Endometrium (tissue), 2 donors: ENCODE measurements at regions not wholly inside any gene's neighbourhood (a gene's known extent, or its start where the extent isn't known, plus 50 kb on each side); places are given as distances from the start of the nearest gene placed in this dataset.
"Not testable (repeated sequence)": the region's sequence is repeated elsewhere in the genome, so short reads cannot be mapped to it uniquely, and the experiment has no call there.

Experiments
- FAIRE-seq: peaks from 2 replicates; lab custom pipeline; 2012; peaks lifted over from hg19 to GRCh38; lab: Jason Lieb, UNC
- donor health status: control.
- donor health status: control.

- FAIRE-seq = no peak
Measured at GRCh38 chr9:100639854-100640253, 62.0 kb downstream of the CAVIN4 start.

DNA sequence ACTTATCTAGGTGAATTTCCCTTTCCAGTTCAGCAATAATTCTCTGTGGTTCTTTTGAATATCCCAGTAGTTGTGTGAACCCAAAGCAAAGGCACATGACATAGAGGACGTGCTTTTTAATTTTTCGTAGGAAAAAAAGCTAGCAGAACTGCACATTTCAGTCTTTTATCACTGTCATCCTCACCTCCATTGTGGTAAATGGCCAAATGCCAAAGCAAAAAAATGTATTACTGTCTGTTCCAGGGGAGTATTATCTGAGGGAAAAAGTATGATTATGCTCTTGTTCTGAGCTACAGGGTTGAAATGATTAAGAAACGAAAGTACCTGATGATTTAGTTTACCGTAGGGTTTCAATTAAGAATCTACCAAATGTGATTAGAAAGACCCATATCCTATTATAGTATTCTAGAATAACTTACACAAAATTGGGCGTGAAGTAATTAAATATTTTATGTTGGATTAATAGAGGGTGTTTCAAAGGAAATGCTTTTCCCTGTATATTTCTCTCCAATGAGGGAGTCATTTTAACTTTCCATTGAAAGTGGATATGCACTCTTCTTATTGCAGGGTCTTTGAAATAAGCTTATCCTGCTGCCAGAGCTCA lies 62.7 kb downstream of the CAVIN4 start:
- FAIRE-seq = no peak

GRCh38 chr9:100641166-100641565 lies 63.3 kb downstream of the CAVIN4 start:
- FAIRE-seq = no peak

DNA sequence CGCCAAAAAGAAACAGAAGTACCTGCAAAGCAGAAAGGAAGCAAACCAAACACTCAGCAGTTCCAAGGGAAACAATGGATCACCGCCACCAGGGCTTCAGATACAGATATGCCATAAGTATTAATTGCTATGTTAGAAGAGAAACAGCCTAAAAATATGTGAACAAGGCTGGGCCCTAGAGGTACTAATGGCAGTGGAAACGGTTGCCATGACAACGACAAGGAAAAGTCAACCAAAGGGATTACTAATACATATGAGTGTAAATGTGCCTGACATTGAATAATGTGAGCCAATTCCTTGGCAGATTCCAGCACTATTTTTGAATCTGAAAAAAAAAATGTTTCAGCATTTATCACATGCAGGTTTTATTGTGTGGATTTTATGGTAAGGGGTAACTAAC lies 75.0 kb downstream of the CAVIN4 start:
- no peak for FAIRE-seq

- FAIRE-seq = no peak
Measured at GRCh38 chr9:100653643-100654334, 75.9 kb downstream of the CAVIN4 start.

DNA sequence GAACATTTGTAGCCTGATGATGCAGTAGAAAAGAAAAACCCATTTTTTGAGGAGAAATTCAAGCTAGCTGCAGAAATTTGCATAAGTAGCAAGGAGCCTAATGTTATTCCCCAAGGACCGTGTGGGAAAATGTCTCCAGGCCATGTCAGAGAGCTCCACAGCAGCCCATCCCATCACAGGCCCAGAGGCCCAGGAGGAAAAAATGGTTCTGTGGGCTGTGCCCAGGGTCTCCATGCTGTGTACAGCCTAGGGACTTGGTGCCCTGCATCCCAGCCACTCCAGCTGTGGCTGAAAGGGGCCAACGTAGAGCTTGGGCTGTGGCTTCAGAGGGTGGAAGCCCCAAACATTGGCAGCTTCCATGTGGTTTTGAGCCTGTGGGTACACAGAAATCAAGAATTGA lies 79.0 kb downstream of the CAVIN4 start:
- not testable (repeated sequence) for FAIRE-seq

DNA sequence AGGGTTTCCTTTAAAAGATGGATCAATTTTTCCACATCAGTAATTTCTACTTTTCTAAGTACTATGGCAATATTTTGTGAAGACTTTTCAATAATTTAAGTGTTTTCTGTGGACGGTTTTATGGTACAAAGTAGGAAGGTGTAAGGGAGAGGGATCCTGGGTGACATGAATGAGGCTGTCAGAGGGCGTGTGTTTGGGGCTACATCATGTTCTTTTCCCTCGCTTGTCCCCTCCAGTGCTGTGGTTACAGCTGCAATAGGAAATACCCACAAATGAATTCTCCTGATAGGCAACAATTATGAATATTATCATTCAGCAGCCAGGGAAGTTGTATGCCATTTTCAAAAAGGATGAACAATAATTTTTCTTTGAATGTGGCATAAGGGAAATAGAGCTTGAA lies 83.8 kb downstream of the CAVIN4 start:
- FAIRE-seq = no peak

DNA sequence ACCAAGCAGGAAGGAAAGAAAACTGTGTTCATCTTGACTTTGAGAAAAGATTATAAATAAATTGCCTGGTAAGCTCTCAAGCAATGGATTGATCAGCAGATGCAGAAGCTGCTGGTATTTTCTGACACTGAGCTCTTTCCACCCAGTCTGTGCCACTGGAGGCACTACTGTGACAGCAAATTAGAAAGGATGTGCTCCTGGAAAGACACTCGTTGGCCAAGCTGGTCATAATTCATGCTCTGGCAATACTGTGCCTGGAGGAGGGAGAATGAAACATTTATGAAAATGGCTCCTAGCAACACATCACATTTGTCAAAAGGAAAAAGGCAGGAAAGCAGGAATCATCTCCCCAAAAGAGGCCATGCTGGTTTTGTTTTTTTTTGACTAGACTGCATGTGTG lies 84.2 kb downstream of the CAVIN4 start:
- no peak for FAIRE-seq

- FAIRE-seq = no peak
Measured at GRCh38 chr9:100667448-100667847, 89.6 kb downstream of the CAVIN4 start.

DNA sequence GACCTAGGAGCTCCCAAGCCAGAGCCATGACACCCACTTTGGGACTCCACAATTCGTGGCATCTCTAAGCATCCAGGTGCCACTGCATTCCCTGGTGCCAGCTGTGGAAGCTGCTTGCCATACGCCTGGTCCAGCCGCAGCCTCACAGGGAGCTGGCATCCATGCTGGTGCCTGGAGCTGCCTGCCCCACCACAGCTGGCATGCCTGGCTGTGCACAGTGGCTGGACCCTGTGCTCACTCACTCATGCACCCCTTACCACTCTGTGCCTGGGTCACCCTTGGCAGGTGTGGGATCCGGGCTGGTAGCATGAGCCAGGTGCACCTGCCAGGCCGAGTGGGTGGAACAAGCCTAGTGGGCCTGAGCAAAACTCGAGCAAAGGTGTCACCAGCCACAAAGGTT lies 90.1 kb downstream of the CAVIN4 start:
- FAIRE-seq = no peak

DNA sequence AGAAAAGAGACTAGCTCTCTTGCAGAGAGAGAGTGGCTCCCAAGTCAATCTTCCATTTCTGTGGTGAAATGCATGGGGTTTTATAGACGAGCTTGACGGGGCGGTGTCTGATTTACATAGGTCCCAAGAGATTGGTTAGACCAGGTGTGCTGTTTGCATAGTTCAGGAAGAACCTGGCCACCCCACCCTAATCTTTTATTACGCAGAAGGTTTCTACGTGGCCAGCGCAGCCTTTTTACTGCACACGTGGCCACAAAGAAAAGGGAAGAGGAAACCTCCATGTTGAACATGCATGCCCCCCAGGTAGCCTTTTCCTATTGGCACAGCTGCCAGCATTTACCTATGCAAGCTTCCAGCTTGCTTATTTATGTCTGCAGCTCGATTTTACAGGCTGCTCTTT lies 92.1 kb downstream of the CAVIN4 start:
- no peak for FAIRE-seq

DNA sequence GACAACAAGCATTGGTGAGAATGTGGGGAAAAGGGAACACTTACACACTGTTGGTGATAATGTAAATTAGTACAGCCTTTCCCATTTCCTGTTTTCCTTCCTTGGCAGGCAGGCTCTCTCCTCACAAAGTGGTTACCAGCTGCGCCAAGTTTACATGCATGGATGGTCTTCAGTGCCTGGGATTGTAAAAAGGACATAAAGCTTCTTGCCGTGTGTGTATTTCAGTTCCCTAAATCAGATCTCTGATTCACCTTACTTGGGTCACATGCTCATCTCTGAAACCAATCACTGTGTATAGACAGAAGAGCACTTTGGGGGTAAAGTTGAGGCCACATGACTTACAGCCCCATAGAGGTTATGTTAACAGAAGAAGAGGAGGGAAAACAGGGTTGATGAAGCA lies 92.8 kb downstream of the CAVIN4 start:
- FAIRE-seq = no peak

GRCh38 chr9:100671898-100672297 lies 94.0 kb downstream of the CAVIN4 start:
- FAIRE-seq = no peak

GRCh38 chr9:100673249-100673648 lies 95.4 kb downstream of the CAVIN4 start:
- no peak for FAIRE-seq

DNA sequence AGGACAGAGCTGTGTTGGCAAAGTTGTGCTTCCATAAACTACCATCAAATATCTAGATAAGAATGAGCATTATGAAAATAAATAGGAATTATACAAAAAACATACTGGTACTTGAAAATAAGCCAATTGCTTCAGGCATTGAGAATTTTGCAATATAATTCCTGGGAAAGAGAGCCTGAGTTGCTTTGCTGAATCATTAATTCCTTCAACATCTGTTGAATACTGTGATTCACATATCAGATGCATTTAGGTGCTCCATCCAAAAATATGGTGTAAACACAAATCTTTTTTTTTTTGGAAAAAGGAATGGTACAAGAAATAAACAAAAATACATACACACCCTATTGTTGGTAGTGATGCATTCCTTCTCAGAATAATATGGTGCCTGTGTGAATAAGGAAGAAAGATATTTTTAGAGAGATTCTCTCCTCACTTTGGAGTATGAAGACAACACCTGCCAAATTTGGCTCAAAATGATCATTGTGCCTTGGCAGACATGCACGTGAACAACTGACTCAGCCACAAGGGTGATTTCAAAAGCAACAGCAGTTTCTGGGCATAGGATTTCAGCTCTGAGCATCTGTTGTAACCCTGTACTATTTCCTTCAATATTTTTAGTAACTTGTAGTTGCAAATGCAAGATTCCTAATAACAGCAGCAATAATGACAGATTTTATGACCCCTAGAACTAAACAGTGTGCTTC lies 96.7 kb downstream of the CAVIN4 start:
- FAIRE-seq = no peak

DNA sequence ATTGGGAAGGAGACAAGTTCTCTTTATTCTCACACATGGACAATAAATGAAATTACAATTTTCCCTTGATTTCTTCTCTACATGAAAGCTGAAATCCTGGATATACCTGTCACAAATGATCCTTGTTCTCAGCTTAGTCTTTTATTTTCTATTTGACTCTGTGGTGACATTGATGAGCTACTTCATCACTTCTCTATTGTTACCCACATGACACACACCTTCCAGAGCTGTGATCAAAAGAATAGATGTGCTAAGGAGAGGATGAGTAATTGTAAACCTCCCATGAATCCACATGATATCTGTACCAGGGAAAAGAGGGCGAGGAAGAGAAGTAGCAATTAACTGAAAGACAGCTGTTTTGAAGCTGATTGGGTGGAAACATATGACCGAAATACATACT lies 102.0 kb downstream of the CAVIN4 start:
- no peak for FAIRE-seq

DNA sequence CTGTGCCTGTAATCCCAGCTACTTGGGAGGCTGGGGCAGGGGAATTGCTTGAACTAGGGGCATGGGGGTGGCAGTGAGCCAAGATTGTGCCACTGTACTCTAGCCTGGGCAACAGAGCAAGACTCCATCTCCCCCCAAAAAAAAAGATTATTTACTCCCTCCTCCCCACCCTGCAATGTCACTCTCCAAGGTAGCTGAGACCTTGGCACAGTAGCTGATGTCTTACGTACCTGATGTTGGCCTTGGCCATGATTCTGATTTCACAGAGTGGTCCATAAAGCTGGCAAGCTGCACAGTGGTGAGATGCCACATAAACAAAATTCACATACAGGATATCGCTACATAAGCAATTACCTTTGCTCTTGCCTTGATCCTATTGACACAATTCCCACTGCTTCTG lies 108.5 kb downstream of the CAVIN4 start:
- no peak for FAIRE-seq

- FAIRE-seq = no peak
Measured at GRCh38 chr9:100689635-100690034, 111.8 kb downstream of the CAVIN4 start.

DNA sequence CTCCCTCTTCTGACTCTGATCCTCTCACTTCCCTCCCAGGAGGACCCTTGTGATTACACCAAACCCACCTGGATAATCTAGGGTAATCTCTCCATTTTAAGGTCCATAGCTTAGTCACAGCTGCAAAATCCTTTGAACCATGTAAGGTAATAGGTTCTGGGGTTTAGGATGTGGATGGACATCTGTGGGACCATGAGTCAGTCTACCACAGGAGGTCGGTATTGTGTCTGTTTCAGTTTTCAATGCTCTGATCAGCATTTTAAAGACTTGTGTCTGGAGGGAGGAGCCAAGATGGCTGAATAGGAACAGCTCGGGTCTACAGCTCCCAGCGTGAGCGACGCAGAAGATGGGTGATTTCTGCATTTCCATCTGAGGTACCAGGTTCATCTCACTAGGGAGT lies 112.6 kb downstream of the CAVIN4 start:
- FAIRE-seq = no peak

DNA sequence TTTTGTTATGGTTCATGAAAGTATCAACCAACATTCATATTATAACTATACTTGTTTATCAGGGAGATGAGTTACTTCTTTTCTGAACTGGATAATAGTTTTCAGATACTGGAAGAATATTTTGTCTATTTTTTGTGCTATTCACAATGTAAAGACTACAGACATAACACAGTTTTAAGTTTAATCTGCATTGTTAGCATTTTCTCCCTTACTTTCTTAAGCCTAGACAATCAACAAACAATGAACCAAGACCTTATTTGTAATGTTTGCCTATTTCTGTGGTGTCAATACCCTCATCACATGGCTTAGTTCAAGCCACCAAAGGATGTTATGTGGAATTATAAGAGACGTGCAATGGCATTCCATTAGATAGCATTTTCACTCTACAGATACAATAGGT lies 119.5 kb downstream of the CAVIN4 start:
- no peak for FAIRE-seq

GRCh38 chr9:100698945-100699344 lies 121.1 kb downstream of the CAVIN4 start:
- no peak for FAIRE-seq

- FAIRE-seq = no peak
Measured at GRCh38 chr9:100699668-100700067, 121.8 kb downstream of the CAVIN4 start.

- no peak for FAIRE-seq
Measured at GRCh38 chr9:100700689-100701318, 122.9 kb downstream of the CAVIN4 start.
